ENCODE measurements at regions not wholly inside any gene's neighbourhood (a gene's known extent, or its start where the extent isn't known, plus 50 kb on each side); places are given as distances from the start of the nearest gene placed in this dataset.
"Not testable (repeated sequence)": the region's sequence is repeated elsewhere in the genome, so short reads cannot be mapped to it uniquely, and the experiment has no call there.

GRCh38 chr11:46183819-46184218 is 62.6 kb upstream of the PHF21A start:
- H3K4me3 ChIP-seq (replicated peaks; ENCODE audit: low read depth, low read length), result no peak overlapping the region
- DNase-seq (ENCODE audit: extremely low read depth, low read depth), result no peak
- no peak for TF ChIP-seq CTCF (IDR thresholded peaks at IDR 0.05; ENCODE audit: low read depth, low read length, missing control alignments)

- H3K4me3 ChIP-seq (replicated peaks; ENCODE audit: low read depth, low read length), result no peak overlapping the region
- TF ChIP-seq CTCF (IDR thresholded peaks at IDR 0.05; ENCODE audit: low read depth, low read length, missing control alignments), result no peak
- no peak for DNase-seq (ENCODE audit: extremely low read depth, low read depth)
Observed at GRCh38 chr11:46181843-46182424, 60.7 kb upstream of the PHF21A start.

DNA sequence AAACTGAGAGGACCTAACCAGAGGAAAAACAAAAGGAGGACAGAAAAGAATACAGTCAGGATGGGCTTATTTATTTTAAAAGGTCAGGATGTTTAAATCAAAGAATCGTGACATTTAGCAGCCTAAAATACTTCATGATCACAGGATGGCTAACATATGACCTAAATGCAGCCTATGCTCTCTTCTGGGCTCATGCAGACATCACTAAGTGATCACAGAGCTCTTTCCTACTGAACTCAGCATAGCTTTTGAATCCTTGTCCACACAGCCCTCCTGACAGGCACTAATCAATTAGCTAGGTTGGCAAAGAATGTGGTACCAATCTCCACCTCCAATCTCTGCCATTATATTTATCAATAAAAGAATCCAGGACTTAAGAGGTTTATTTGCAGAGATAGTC is 60.1 kb upstream of the PHF21A start:
- H3K4me3 ChIP-seq (replicated peaks; ENCODE audit: low read depth, low read length), result no peak overlapping the region
- DNase-seq (ENCODE audit: extremely low read depth, low read depth), result no peak
- no peak for TF ChIP-seq CTCF (IDR thresholded peaks at IDR 0.05; ENCODE audit: low read depth, low read length, missing control alignments)

DNA sequence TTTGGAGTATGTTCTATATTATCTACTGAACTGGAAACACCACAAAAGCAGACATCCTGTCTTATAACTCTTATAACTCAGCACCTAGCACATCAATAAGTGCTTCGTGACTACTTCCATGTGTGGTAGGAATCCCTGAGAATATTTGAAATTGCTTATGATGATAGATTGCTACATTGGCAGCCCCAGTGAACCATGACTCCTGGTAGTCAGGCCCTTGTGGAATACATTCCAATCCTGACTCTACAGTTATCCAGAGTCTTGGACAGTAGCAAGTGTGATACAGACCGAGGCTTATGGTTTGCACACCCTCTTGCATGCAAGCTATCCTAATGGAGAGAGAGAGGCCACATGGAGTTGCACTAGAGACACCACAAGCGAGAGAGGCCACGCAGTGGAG is 59.5 kb upstream of the PHF21A start:
- H3K4me3 ChIP-seq (replicated peaks; ENCODE audit: low read depth, low read length), result no peak overlapping the region
- TF ChIP-seq CTCF (IDR thresholded peaks at IDR 0.05; ENCODE audit: low read depth, low read length, missing control alignments), result no peak
- DNase-seq (ENCODE audit: extremely low read depth, low read depth), result no peak

GRCh38 chr11:46178513-46178912 is 57.3 kb upstream of the PHF21A start:
- DNase-seq (ENCODE audit: extremely low read depth, low read depth), result no peak
- no peak overlapping the region for H3K4me3 ChIP-seq (replicated peaks; ENCODE audit: low read depth, low read length)
- no peak for TF ChIP-seq CTCF (IDR thresholded peaks at IDR 0.05; ENCODE audit: low read depth, low read length, missing control alignments)

GRCh38 chr11:46176421-46176820 is 55.2 kb upstream of the PHF21A start:
- H3K4me3 ChIP-seq (replicated peaks; ENCODE audit: low read depth, low read length), result no peak overlapping the region
- no peak for DNase-seq (ENCODE audit: extremely low read depth, low read depth)
- TF ChIP-seq CTCF (IDR thresholded peaks at IDR 0.05; ENCODE audit: low read depth, low read length, missing control alignments), result no peak

DNA sequence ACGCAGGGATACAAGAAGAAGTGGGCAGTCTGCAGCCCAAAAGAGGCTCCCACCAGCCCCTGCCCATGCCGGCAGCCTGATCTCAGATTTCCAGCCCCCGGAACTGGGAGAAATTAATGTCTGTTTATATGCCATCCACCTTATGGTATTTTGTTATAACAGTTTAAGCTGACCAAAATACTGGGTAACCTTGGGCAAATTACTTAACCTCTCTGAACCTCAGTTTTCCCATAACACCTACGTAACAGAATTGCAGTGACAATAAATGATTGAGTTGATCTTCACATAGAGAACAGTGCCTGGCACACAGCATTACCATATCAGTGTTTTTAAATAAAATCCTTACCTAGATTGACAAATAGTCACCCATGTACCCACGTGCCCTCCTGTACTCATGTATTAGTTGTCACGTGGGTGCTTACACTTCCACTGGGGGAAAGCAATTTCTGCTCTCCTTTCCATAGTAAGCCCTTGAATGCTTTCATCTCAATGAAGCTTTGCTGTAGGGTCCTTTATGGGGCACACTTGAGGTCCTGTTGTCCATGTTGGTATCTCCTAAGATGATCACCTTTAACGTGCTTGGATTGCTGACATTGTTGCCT is 54.2 kb upstream of the PHF21A start:
- no peak overlapping the region for H3K4me3 ChIP-seq (replicated peaks; ENCODE audit: low read depth, low read length)
- DNase-seq (ENCODE audit: extremely low read depth, low read depth), result no peak
- TF ChIP-seq CTCF (IDR thresholded peaks at IDR 0.05; ENCODE audit: low read depth, low read length, missing control alignments), result no peak

DNA sequence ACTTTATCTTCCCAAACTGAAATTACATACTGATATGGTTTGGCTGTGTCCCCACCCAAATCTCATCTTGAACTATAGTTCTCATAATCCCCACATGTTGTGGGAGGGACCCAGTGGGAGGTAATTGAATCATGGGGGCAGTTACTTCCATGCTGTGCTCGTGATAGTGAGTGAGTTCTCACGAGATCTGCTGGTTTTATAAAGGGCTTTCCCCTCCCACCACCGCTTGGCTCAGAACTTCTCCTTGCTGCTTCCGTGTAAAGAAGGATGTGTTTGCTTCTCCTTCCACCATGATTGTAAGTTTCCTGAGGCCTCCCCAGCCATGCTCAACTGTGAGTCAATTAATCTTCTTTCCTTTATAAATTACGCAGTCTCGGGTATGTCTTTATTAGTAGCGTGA is 50.4 kb upstream of the PHF21A start:
- not testable (repeated sequence) for H3K4me3 ChIP-seq (replicated peaks; ENCODE audit: low read depth, low read length); DNase-seq (ENCODE audit: extremely low read depth, low read depth)
